ENCODE measurements at regions not wholly inside any gene's neighbourhood (a gene's known extent, or its start where the extent isn't known, plus 50 kb on each side); places are given as distances from the start of the nearest gene placed in this dataset.

GRCh38 chr2:160916300-160916699, 243.9 kb upstream of the TANK start:
- no peak for TF ChIP-seq CTCF (conservative IDR thresholded peaks at IDR 0.05; ENCODE audit: low read depth, low read length)
- no peak overlapping the region for H3K4me3 ChIP-seq (ENCODE audit: low read depth, low read length)
- DNase-seq (ENCODE audit: low read depth): no peak

GRCh38 chr2:160917850-160918249, 242.4 kb upstream of the TANK start:
- DNase-seq (ENCODE audit: low read depth): no peak
- TF ChIP-seq CTCF (conservative IDR thresholded peaks at IDR 0.05; ENCODE audit: low read depth, low read length): no peak

GRCh38 chr2:160918258-160918657, 242.0 kb upstream of the TANK start:
- no peak for TF ChIP-seq CTCF (conservative IDR thresholded peaks at IDR 0.05; ENCODE audit: low read depth, low read length)
- H3K4me3 ChIP-seq (ENCODE audit: low read depth, low read length): no peak overlapping the region
- no peak for DNase-seq (ENCODE audit: low read depth)

More at GRCh38 chr2:160917850-160918249, 242.4 kb upstream of the TANK start:
- no peak overlapping the region for H3K4me3 ChIP-seq (ENCODE audit: low read depth, low read length)

- peak; percentile 79 for DNase-seq (ENCODE audit: low read depth)
- H3K4me3 ChIP-seq (ENCODE audit: low read depth, low read length): no peak overlapping the region
- peak; percentile 81 for TF ChIP-seq CTCF (conservative IDR thresholded peaks at IDR 0.05; ENCODE audit: low read depth, low read length)
These were observed 241.2 kb upstream of the TANK start for GRCh38 chr2:160918906-160919503.

GRCh38 chr2:160920061-160920460, 240.2 kb upstream of the TANK start:
- TF ChIP-seq CTCF (conservative IDR thresholded peaks at IDR 0.05; ENCODE audit: low read depth, low read length): no peak
- no peak for DNase-seq (ENCODE audit: low read depth)
- no peak overlapping the region for H3K4me3 ChIP-seq (ENCODE audit: low read depth, low read length)

GRCh38 chr2:160920791-160921303, 239.4 kb upstream of the TANK start:
- TF ChIP-seq CTCF (conservative IDR thresholded peaks at IDR 0.05; ENCODE audit: low read depth, low read length): no peak
- no peak overlapping the region for H3K4me3 ChIP-seq (ENCODE audit: low read depth, low read length)
- peak; percentile 90 for DNase-seq (ENCODE audit: low read depth)

GRCh38 chr2:160921386-160921964, 238.8 kb upstream of the TANK start:
- no peak overlapping the region for H3K4me3 ChIP-seq (ENCODE audit: low read depth, low read length)
- no peak for TF ChIP-seq CTCF (conservative IDR thresholded peaks at IDR 0.05; ENCODE audit: low read depth, low read length)
- no peak for DNase-seq (ENCODE audit: low read depth)

All from choroid plexus epithelial cell (primary cell).